ENCODE measurements at regions not wholly inside any gene's neighbourhood (a gene's known extent, or its start where the extent isn't known, plus 50 kb on each side); places are given as distances from the start of the nearest gene placed in this dataset.
"Not testable (repeated sequence)": the region's sequence is repeated elsewhere in the genome, so short reads cannot be mapped to it uniquely, and the experiment has no call there.

DNA sequence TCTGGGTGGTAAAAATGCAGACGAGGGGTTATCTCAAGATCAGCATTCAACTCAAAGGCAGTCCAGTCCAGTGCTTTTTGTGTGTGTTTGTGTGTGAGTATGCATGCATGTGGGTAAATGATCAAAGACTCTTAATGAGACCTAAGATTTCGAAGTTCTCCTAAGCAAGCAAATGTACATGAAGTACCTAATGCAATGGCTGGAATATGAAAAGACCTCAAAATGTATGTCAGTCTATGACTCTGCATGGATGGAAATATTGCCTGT is 151.0 kb upstream of the L3MBTL4 start:
- Histone ChIP-seq H3K36me3 (ENCODE audit: low read depth) (no peaks in the 10 kb centered on the region), H3K9me3 (ENCODE audit: severe bottlenecking) (no peaks in the 10 kb centered on the region), H3K4me1 (ENCODE audit: insufficient read depth, poor library complexity, severe bottlenecking) (peaks cover 16% of the 10 kb centered on the region), H3K4me3 (ENCODE audit: severe bottlenecking) (no peak overlapping the region), H3K27ac (ENCODE audit: poor library complexity, severe bottlenecking) (peak overlapping the region; percentile 26), H3K27me3 (ENCODE audit: insufficient read depth, poor library complexity, severe bottlenecking) (no peaks in the 10 kb centered on the region)
- DNase-seq (ENCODE audit: low spot score) (no peak), ATAC-seq (ENCODE audit: low read depth) (no peak)
- TF ChIP-seq, protein P1, sequence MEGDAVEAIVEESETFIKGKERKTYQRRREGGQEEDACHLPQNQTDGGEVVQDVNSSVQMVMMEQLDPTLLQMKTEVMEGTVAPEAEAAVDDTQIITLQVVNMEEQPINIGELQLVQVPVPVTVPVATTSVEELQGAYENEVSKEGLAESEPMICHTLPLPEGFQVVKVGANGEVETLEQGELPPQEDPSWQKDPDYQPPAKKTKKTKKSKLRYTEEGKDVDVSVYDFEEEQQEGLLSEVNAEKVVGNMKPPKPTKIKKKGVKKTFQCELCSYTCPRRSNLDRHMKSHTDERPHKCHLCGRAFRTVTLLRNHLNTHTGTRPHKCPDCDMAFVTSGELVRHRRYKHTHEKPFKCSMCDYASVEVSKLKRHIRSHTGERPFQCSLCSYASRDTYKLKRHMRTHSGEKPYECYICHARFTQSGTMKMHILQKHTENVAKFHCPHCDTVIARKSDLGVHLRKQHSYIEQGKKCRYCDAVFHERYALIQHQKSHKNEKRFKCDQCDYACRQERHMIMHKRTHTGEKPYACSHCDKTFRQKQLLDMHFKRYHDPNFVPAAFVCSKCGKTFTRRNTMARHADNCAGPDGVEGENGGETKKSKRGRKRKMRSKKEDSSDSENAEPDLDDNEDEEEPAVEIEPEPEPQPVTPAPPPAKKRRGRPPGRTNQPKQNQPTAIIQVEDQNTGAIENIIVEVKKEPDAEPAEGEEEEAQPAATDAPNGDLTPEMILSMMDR (IDR thresholded peaks at IDR 0.05; ENCODE audit: poor library complexity, severe bottlenecking), result no peak

DNA sequence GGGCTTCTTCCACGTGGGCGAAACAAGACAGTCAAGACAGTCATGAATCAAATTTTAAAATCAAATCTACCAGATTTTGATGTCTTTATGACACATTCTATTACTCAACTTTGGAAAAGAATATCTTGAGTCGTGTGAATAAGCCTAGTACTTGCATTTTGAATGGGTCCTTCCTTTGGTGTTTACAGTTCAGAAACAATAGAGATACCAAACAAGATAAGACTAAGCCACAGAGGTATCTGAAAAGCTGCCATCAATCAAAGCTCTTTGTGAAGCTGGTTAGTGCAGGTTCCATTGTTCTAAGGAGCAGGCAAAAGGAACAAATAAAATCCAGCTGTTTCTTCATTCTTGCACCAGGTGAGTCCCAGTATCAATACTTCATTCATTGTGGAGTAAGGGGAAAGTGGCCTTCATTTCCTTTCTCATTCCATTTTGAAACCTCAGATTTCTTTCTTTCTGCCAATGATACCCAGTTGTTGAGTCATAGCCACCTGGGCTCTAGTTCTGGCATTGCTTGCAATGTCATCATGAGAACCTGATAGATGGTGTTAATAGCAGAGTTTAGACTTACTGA is 151.7 kb upstream of the L3MBTL4 start:
- ATAC-seq (ENCODE audit: low read depth), result peak; percentile 82
- H3K27ac ChIP-seq (ENCODE audit: poor library complexity, severe bottlenecking), result peak overlapping the region; percentile 26
- H3K36me3 ChIP-seq (ENCODE audit: low read depth), result no peaks in the 10 kb centered on the region
- DNase-seq (ENCODE audit: low spot score), result no peak
- H3K4me3 ChIP-seq (ENCODE audit: severe bottlenecking), result no peak overlapping the region
- H3K4me1 ChIP-seq (ENCODE audit: insufficient read depth, poor library complexity, severe bottlenecking), result peaks cover 16% of the 10 kb centered on the region
- H3K27me3 ChIP-seq (ENCODE audit: insufficient read depth, poor library complexity, severe bottlenecking), result no peaks in the 10 kb centered on the region
- TF ChIP-seq, protein P1 (IDR thresholded peaks at IDR 0.05; ENCODE audit: poor library complexity, severe bottlenecking), result no peak
- H3K9me3 ChIP-seq (ENCODE audit: severe bottlenecking), result no peaks in the 10 kb centered on the region

DNA sequence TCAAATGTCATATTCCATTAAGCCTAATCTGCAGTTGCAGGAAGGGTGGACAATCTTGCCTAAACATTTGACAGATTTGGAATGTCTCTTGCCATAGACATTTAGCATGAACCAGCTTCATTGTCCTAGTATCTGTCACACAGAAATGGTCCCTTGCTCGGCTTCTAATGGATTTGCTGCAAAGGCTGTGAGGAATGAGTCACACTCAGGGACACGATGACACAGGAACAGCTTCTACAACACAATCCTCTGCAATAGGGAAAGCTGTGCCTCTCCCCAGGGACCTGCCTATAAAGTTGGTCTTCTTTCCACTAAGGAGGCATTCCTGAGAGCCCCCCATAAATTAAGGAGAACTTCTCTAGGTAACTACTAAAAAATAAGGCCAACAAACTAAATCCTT is 155.1 kb upstream of the L3MBTL4 start:
- Histone ChIP-seq H3K36me3 (ENCODE audit: low read depth) (no peaks in the 10 kb centered on the region), H3K27ac (ENCODE audit: poor library complexity, severe bottlenecking) (no peak overlapping the region), H3K9me3 (ENCODE audit: severe bottlenecking) (no peaks in the 10 kb centered on the region), H3K4me3 (ENCODE audit: severe bottlenecking) (no peak overlapping the region), H3K4me1 (ENCODE audit: insufficient read depth, poor library complexity, severe bottlenecking) (peaks cover 16% of the 10 kb centered on the region), H3K27me3 (ENCODE audit: insufficient read depth, poor library complexity, severe bottlenecking) (no peaks in the 10 kb centered on the region)
- TF ChIP-seq, protein P1 (IDR thresholded peaks at IDR 0.05; ENCODE audit: poor library complexity, severe bottlenecking), result no peak
- DNase-seq (ENCODE audit: low spot score) (no peak), ATAC-seq (ENCODE audit: low read depth) (no peak)

DNA sequence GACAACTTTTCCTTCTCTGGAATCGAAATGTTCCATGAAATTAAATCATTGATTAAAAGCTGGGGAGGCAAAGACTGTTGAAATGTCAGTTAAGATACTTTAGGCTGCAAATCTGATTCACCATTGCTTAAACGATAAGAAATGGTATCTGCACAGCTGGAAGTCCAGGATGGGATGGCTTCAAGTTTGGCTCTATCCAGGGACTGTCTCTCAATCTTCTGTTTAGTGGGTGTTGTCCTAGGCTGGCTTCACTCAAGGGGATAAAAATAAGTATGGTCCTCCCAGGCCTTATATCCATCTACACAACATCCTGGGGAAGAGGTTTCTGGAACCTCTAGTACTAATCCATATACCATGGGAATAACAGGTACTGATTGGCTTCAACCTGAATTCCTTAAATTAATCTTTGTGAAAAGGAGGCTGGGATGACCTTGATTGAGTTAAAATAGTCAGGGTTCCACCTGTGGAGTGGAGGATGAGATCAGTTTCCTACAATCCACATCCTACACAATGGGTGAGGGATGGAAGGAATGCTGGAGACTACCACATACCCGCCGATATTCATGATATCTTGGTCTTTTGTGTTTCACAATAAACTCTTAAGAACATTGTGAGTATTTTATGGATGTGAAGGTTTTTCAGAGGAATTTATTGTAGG is 156.0 kb upstream of the L3MBTL4 start:
- Histone ChIP-seq H3K36me3 (ENCODE audit: low read depth) (no peaks in the 10 kb centered on the region), H3K27me3 (ENCODE audit: insufficient read depth, poor library complexity, severe bottlenecking) (no peaks in the 10 kb centered on the region), H3K9me3 (ENCODE audit: severe bottlenecking) (no peaks in the 10 kb centered on the region), H3K4me3 (ENCODE audit: severe bottlenecking) (no peak overlapping the region), H3K27ac (ENCODE audit: poor library complexity, severe bottlenecking) (no peak overlapping the region), H3K4me1 (ENCODE audit: insufficient read depth, poor library complexity, severe bottlenecking) (peaks cover 16% of the 10 kb centered on the region)
- TF ChIP-seq, protein P1 (IDR thresholded peaks at IDR 0.05; ENCODE audit: poor library complexity, severe bottlenecking), result no peak
- DNase-seq (ENCODE audit: low spot score) (no peak), ATAC-seq (ENCODE audit: low read depth) (no peak)

DNA sequence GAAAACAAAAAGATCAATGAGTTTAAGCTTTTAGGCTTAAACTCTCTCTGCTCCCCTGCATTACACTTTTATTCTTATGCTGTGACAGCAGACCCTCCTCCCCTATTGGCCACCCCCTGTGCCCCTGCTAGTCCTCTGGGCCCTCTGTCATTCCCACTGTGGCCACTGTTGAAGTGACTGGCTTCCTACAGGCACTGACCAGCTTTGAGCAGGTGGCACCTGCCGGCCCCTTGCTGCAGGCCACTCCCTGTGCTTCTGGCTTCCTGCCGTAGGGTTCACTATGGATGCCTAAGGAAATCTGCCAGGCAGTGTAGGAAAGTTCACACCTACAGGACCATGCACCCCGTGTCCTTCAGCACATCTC is 156.5 kb upstream of the L3MBTL4 start:
- Histone ChIP-seq H3K4me3 (ENCODE audit: severe bottlenecking) (no peak overlapping the region), H3K4me1 (ENCODE audit: insufficient read depth, poor library complexity, severe bottlenecking) (peaks cover 11% of the 10 kb centered on the region), H3K27me3 (ENCODE audit: insufficient read depth, poor library complexity, severe bottlenecking) (no peaks in the 10 kb centered on the region), H3K9me3 (ENCODE audit: severe bottlenecking) (no peaks in the 10 kb centered on the region), H3K27ac (ENCODE audit: poor library complexity, severe bottlenecking) (no peak overlapping the region), H3K36me3 (ENCODE audit: low read depth) (no peaks in the 10 kb centered on the region)
- no peak for DNase-seq (ENCODE audit: low spot score)
- TF ChIP-seq, protein P1 (IDR thresholded peaks at IDR 0.05; ENCODE audit: poor library complexity, severe bottlenecking), result no peak
- no peak for ATAC-seq (ENCODE audit: low read depth)

DNA sequence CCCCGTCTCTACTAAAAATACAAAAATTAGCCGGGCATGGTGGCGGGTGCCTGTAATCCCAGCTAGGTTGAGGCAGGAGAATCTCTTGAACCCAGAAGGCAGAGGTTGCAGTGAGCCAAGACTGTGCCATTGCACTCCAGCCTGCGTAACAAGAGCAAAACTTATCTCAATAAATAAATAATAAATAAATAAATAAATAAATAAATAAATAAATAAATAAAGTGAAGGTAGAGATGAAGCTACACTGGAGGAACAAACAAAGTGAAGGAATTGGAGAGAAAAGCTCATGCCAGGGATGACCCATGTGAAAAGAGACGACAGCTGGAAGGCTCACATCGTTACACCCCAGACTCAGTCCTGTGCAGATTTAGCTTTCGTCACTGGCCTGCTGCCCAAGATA is 157.3 kb upstream of the ARHGAP28 start:
- H3K36me3 ChIP-seq (ENCODE audit: low read depth); H3K27ac ChIP-seq (ENCODE audit: poor library complexity, severe bottlenecking); H3K4me3 ChIP-seq (ENCODE audit: severe bottlenecking); H3K27me3 ChIP-seq (ENCODE audit: insufficient read depth, poor library complexity, severe bottlenecking); DNase-seq (ENCODE audit: low spot score); H3K4me1 ChIP-seq (ENCODE audit: insufficient read depth, poor library complexity, severe bottlenecking); ATAC-seq (ENCODE audit: low read depth); H3K9me3 ChIP-seq (ENCODE audit: severe bottlenecking): not testable (repeated sequence)

Measured in RWPE2 (cell line).